Pancreas (tissue), 10 donors: ENCODE measurements at regions not wholly inside any gene's neighbourhood (a gene's known extent, or its start where the extent isn't known, plus 50 kb on each side); places are given as distances from the start of the nearest gene placed in this dataset.

ENCODE experiments used
- ATAC-seq, 4 donors: fragments of 200-7000 bp; cut with Tn5 transposase; one replicate each; pipeline versions ENCODE4 v1.8.0 to v1.9.1; 2020; ENCODE audit warnings: mild to moderate bottlenecking in 4 of 4, moderate library complexity in 4 of 4
- DNase-seq, 6 donors: peaks; one replicate each; pipeline ENCODE4 v3.0.0-alpha.2; 2020
- FAIRE-seq: peaks from 2 replicates; lab custom pipeline; 2012; peaks lifted over from hg19 to GRCh38; lab: Jason Lieb, UNC
- H3K27ac ChIP-seq, 4 donors: fragments of 200-600 bp; sonication (generic); 1 replicate in 3 of 4; 2 replicates in 1 of 4; pipeline versions ENCODE4 v1.5.0 to v1.8.0; 2020
- H3K27me3 ChIP-seq, 4 donors: fragments of 200-600 bp; one replicate each; pipeline ENCODE4 v1.8.0; 2021
- H3K36me3 ChIP-seq, 3 donors: fragments of 200-600 bp; sonication (generic) in 1 of 3; one replicate each; pipeline versions ENCODE4 v1.5.0 to v1.8.0; 2020 to 2021
- H3K4me1 ChIP-seq, 3 donors: fragments of 200-600 bp; one replicate each; pipeline ENCODE4 v1.8.0; 2021
- H3K4me3 ChIP-seq, 4 donors: fragments of 200-600 bp; sonication (generic) in 2 of 4; one replicate each; pipeline versions ENCODE4 v1.5.0 to v1.8.0; 2020 to 2021
- H3K9me3 ChIP-seq, 4 donors: fragments of 200-600 bp; one replicate each; pipeline ENCODE4 v1.8.0; 2021
- WGBS, 2 donors: extraction: QIAGEN DNeasy Blood & Tissue Kit; methylation state at CpG; one replicate each; pipeline ENCODE4 v1.1.7; 2013; 5-methylcytosine and 5-hydroxymethylcytosine counted together
- intact Hi-C, 3 donors: fragments of 100-400 bp; cut with DNase I; formaldehyde crosslinking; loops; one replicate each; pipeline versions ENCODE4 v1.11.1 to v1.14.2; 2022
- TF ChIP-seq, protein P1 (sequence below), 4 donors: fragments of 200-600 bp; sonication (generic) in 3 of 4; IDR thresholded peaks; one replicate each; pipeline versions ENCODE4 v1.5.0 to v1.8.0; 2021; ENCODE audit warnings: antibody characterized with exemption in 4 of 4
- donor health status: healthy with polysubstance abuse.
- donor health status: DM: no; HTN: no; CAD: no; lungs with moderate emphysema.
- donor health status: DM: no; HTN: no; CAD: no.
- donor health status: control.
- donor health status: control.
- donor health status: Bipolar disorder and iron deficiency.
- donor health status: DM: yes; HTN: yes; CAD: no.
- donor health status: DM: no; HTN: no; CAD: no.
- donor health status: DM: no; HTN: no; CAD: no.
- donor health status: DM: yes; HTN: yes; CAD: no.

DNA sequence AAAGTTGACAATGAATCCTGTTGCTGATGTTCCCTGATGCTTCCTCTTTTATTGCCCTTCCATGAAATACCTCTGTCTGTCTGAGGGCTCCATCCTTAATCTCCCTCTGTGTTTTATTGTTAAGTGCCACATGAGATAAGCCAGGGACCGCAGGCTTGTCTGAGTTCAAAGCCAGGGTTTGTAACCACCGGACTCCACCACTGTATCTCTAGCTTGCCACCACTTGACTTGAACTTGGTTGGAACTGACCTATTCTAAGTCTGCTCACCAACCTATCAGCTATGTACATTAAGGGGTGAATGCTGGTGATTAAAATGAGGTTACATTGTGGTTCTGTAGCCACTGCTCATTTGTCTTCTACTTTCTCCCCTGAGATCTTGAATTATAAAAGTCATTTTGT, 328.5 kb upstream of the ZEB2 start:
- no peaks in the 10 kb centered on the region for H3K4me1 ChIP-seq
- no peaks in the 10 kb centered on the region for H3K9me3 ChIP-seq
- intact Hi-C loops = no loop called here
- DNase-seq (no peak), ATAC-seq (no peak), FAIRE-seq (no peak)
- 89 to 92% methylated on average over 2 of the region's 2 CpGs for WGBS, 2 donors
- TF ChIP-seq, protein P1, sequence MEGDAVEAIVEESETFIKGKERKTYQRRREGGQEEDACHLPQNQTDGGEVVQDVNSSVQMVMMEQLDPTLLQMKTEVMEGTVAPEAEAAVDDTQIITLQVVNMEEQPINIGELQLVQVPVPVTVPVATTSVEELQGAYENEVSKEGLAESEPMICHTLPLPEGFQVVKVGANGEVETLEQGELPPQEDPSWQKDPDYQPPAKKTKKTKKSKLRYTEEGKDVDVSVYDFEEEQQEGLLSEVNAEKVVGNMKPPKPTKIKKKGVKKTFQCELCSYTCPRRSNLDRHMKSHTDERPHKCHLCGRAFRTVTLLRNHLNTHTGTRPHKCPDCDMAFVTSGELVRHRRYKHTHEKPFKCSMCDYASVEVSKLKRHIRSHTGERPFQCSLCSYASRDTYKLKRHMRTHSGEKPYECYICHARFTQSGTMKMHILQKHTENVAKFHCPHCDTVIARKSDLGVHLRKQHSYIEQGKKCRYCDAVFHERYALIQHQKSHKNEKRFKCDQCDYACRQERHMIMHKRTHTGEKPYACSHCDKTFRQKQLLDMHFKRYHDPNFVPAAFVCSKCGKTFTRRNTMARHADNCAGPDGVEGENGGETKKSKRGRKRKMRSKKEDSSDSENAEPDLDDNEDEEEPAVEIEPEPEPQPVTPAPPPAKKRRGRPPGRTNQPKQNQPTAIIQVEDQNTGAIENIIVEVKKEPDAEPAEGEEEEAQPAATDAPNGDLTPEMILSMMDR (IDR thresholded peaks at IDR 0.05) = no peak
- H3K27me3 ChIP-seq = no peaks in the 10 kb centered on the region
- H3K36me3 ChIP-seq = no peaks in the 10 kb centered on the region
- H3K4me3 ChIP-seq = no peak overlapping the region
- no peak overlapping the region for H3K27ac ChIP-seq

DNA sequence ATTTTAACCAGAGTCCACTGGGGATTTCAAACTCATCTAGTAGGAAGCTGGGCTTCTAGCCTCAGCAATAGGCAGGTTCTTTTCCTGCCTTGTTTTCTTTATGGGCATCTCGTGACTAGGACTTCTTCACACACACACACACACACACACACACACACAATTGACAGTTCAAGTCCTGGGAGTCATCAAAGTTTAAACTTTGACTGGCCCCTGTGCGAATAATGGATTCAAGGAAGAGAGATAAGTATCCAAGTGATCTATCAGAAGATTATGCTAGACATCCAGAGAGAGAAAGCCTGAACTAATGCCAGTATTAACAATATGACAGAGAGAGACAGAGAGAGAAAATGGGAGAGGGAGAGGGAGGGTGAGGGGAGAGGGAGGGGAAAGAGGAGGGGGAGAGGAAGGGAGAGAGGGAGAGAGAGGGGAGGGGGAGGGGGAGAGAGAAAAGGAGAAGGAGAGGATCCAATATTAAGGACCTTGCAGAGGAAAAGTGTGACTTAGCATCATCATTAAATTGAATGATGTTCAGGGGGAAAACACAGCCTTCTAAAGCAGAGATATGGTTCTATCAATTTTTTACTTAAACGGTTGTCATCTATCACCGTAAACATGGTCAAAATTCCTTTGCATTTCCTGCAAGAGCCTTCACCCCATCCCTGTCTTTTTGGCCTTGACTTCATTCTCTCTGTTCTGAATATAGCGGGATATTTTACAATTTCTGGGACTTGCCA, 327.6 kb upstream of the ZEB2 start:
- TF ChIP-seq, protein P1 (IDR thresholded peaks at IDR 0.05) = no peak
- ATAC-seq = no peak
- intact Hi-C loops = no loop called here
- Histone ChIP-seq H3K4me3 (no peak overlapping the region), H3K36me3 (no peaks in the 10 kb centered on the region), H3K9me3 (no peaks in the 10 kb centered on the region), H3K27me3 (no peaks in the 10 kb centered on the region), H3K27ac (no peak overlapping the region), H3K4me1 (no peaks in the 10 kb centered on the region)
- 81 to 82% methylated on average over 5 of the region's 5 CpGs for WGBS, 2 donors
- FAIRE-seq = no peak
- no peak for DNase-seq

DNA sequence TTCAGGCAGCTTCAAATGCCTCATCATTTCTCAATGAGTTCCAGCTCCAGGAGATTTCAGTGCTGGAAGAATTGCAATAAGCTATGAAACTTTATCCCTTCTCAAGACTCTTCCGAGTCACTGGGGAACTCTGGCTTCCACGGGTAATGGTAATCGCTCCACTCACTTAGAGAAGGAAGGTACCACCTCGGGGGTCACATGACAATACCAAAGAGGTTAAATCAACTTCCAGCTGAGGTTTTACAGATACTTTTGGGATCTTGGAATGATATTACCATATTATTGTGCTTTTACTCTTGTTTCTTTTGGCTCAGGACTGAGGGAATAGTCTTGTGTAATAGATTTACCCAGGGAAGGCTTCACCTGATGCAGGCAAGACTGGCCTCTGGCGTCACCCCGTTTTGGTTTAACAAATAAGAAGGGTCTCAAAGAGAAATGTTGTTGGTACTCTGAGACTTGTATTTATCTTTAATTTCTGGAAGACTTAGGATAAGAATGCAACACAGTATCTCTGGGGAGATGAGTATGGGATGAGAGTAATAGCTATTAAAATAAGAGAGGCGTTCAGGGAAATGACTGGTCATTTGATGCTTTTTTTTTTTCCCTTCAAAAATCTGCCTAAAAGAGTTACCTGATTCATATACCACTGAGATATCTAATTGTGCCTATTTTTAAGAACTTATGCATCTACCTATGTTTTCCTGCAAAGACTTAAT, 316.9 kb upstream of the ZEB2 start:
- TF ChIP-seq, protein P1 (IDR thresholded peaks at IDR 0.05) = no peak
- FAIRE-seq (no peak), ATAC-seq (no peak), DNase-seq (no peak)
- Histone ChIP-seq H3K27me3 (no peaks in the 10 kb centered on the region), H3K4me1 (peaks cover 0 to 2% (median 0%) of the 10 kb centered on the region in 3 donors), H3K36me3 (no peaks in the 10 kb centered on the region), H3K9me3 (no peaks in the 10 kb centered on the region), H3K27ac (no peak overlapping the region), H3K4me3 (no peak overlapping the region)
- 73 to 88% methylated on average over 7 of the region's 7 CpGs for WGBS, 2 donors
- intact Hi-C loops = no loop called here

DNA sequence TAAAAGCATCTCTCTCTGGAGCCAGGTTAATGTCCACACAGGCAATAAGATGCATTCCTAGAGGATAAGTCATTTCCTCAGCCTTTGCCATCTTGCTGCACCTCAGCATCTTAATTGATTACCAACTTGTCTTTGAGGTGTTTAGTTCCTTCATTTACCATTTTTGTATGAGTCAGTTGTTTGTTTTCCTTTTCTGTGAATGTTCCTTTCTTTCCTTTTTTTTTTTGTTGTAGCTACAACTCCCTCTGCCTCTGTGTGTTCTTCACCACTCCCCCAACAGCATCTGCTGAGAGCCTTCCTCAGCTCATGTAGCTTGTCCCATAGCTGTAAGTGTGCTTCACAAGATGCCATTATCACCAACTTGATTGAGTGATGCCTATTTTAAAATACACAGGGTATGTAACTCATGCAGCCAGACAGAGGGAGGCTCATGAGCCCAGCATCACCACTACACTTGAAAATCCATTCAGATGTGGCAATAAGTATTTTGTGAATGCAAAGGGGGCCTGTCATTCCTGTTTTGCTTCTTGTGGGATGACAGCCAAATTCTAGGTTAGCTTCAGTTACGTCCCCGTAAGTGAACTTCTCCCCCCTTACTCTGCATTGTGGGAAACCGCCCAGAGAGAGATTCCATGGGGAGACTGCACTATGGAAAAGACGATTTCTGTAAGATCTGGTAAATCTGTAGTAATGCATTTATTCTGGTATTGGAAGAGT, 315.9 kb upstream of the ZEB2 start:
- intact Hi-C loops = no loop called here
- no peak for ATAC-seq
- no peak overlapping the region for H3K4me3 ChIP-seq
- H3K4me1 ChIP-seq = peaks cover 0 to 2% (median 0%) of the 10 kb centered on the region in 3 donors
- no peaks in the 10 kb centered on the region for H3K36me3 ChIP-seq
- H3K27me3 ChIP-seq = no peaks in the 10 kb centered on the region
- 54 to 61% methylated on average over 4 of the region's 4 CpGs for WGBS, 2 donors
- H3K27ac ChIP-seq = no peak overlapping the region
- TF ChIP-seq, protein P1 (IDR thresholded peaks at IDR 0.05) = no peak
- no peak for FAIRE-seq
- no peaks in the 10 kb centered on the region for H3K9me3 ChIP-seq
- DNase-seq = no peak
